HG02610 (cell line): ENCODE measurements at regions not wholly inside any gene's neighbourhood (a gene's known extent, or its start where the extent isn't known, plus 50 kb on each side); places are given as distances from the start of the nearest gene placed in this dataset.

Source experiments
- ATAC-seq: cut with Tn5 transposase; IDR thresholded peaks from one replicate; pipeline ENCODE4 v1.9.1; 2021; ENCODE audit warnings: mild to moderate bottlenecking, moderate library complexity; ENCODE audit not compliant: unreplicated experiment

- no peak for ATAC-seq
Observed at GRCh38 chr3:74357881-74358280, 256.6 kb downstream of the CNTN3 start.

- no peak for ATAC-seq
Observed at GRCh38 chr3:74353039-74353438, 261.4 kb downstream of the CNTN3 start.

- no peak for ATAC-seq
Observed at GRCh38 chr3:74352166-74352565, 262.3 kb downstream of the CNTN3 start.

- ATAC-seq = no peak
Observed at GRCh38 chr3:74351213-74351612, 263.2 kb downstream of the CNTN3 start.

GRCh38 chr3:74349015-74349414 lies 265.4 kb downstream of the CNTN3 start:
- no peak for ATAC-seq

GRCh38 chr3:74347563-74348268 lies 266.7 kb downstream of the CNTN3 start:
- ATAC-seq = no peak

- no peak for ATAC-seq
Observed at GRCh38 chr3:74346896-74347295, 267.6 kb downstream of the CNTN3 start.

- ATAC-seq = no peak
Observed at GRCh38 chr3:74345701-74346100, 268.8 kb downstream of the CNTN3 start.

- no peak for ATAC-seq
Observed at GRCh38 chr3:74344865-74345440, 269.5 kb downstream of the CNTN3 start.

GRCh38 chr3:74343391-74343790 lies 271.1 kb downstream of the CNTN3 start:
- ATAC-seq = no peak

GRCh38 chr3:74338998-74339397 lies 275.5 kb downstream of the CNTN3 start:
- no peak for ATAC-seq

GRCh38 chr3:74332165-74332564 lies 282.3 kb downstream of the CNTN3 start:
- ATAC-seq = no peak

- no peak for ATAC-seq
Observed at GRCh38 chr3:74331711-74332110, 282.7 kb downstream of the CNTN3 start.

GRCh38 chr3:74329096-74329495 lies 285.4 kb downstream of the CNTN3 start:
- ATAC-seq = no peak

- ATAC-seq = no peak
Observed at GRCh38 chr3:74328435-74328834, 286.0 kb downstream of the CNTN3 start.

- ATAC-seq = no peak
Observed at GRCh38 chr3:74315291-74315690, 299.2 kb downstream of the CNTN3 start.

GRCh38 chr3:74314696-74315095 lies 299.8 kb downstream of the CNTN3 start:
- ATAC-seq = no peak

GRCh38 chr3:74309716-74310115 lies 304.7 kb downstream of the CNTN3 start:
- ATAC-seq = no peak

GRCh38 chr3:74304424-74304823 lies 310.0 kb downstream of the CNTN3 start:
- ATAC-seq = no peak

- no peak for ATAC-seq
Observed at GRCh38 chr3:74303711-74304110, 310.7 kb downstream of the CNTN3 start.

- no peak for ATAC-seq
Observed at GRCh38 chr3:74302969-74303368, 311.5 kb downstream of the CNTN3 start.

- no peak for ATAC-seq
Observed at GRCh38 chr3:74302281-74302680, 312.2 kb downstream of the CNTN3 start.

- ATAC-seq = no peak
Observed at GRCh38 chr3:74301056-74301455, 313.4 kb downstream of the CNTN3 start.
